ENCODE measurements at regions not wholly inside any gene's neighbourhood (a gene's known extent, or its start where the extent isn't known, plus 50 kb on each side); places are given as distances from the start of the nearest gene placed in this dataset.

DNA sequence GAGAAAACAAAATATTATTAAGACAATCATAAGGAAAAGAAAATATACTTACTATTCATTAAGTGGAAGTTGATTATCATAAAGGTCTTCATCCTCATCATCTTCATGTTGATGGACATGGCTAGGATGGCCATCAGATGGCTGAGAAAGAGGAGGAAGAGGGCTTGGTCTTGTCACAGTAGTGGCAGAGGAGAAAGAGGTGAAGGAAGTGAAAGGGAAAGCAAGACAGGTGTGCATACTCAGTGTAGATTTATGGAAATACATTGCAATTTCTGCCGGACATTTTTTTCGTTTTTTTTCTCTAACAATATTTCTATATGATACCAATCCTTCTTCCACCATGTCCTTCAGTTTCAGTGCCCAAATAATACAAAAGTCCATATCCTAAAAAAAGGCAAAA, 1409.8 kb downstream of the PCDH7 start:
- Mint-ChIP-seq H3K27ac (no peak overlapping the region), H3K36me3 (ENCODE audit: low read depth) (no peaks in the 10 kb centered on the region), H3K4me1 (ENCODE audit: low read depth) (no peaks in the 10 kb centered on the region), H3K9me3 (peaks cover 13% of the 10 kb centered on the region), H3K27me3 (no peaks in the 10 kb centered on the region), H3K4me3 (no peak overlapping the region)
- TF ChIP-seq CTCF (IDR thresholded peaks at IDR 0.05), result no peak
- Histone ChIP-seq H3K36me3 (ENCODE audit: insufficient read depth, low read length) (no peaks in the 10 kb centered on the region), H3K4me3 (ENCODE audit: low read length) (no peak overlapping the region), H3K9me3 (ENCODE audit: control insufficient read depth in 1 of 2, insufficient read depth in 1 of 2, low read length in 2 of 2) (peaks cover 0 to 4% of the 10 kb centered on the region in 2 experiments), H3K27me3 (ENCODE audit: control insufficient read depth in 1 of 2, insufficient read depth in 2 of 2, low read length in 2 of 2) (no peaks in the 10 kb centered on the region), H3K4me1 (ENCODE audit: insufficient read depth, low read length) (no peaks in the 10 kb centered on the region), H3K27ac (ENCODE audit: low read depth in 1 of 2, low read length in 2 of 2) (no peak overlapping the region)
- intact Hi-C loops (cut with DNase I, micrococcal nuclease), result no loop called here
- POLR2A ChIA-PET, result no interaction called here
- DNase-seq (no peak), ATAC-seq (ENCODE audit: poor library complexity) (no peak)
- CTCF ChIA-PET, result no interaction called here

DNA sequence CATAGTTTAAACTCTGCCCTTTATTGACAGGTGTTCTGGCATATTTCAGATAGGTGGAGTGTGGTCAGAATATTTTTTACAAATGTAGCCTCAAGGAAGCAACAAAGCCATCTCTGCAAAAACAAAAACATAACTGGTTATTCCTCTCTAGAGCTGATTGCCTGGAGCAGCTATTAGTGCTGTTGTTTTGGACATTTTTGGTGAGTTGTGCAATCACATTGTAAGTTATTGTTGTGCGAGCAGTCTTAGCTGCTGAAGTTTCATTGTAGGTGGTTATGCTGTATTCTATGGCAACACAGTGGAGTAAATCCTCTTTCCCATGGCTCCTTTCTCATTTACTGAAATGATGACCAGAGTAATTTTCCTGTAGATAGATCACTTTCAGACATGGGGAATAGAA, 1413.0 kb downstream of the PCDH7 start:
- no peaks in the 10 kb centered on the region for H3K27me3 ChIP-seq (ENCODE audit: control insufficient read depth in 1 of 2, insufficient read depth in 2 of 2, low read length in 2 of 2)
- no peak overlapping the region for H3K27ac Mint-ChIP-seq
- no peak overlapping the region for H3K4me3 ChIP-seq (ENCODE audit: low read length)
- ChIA-PET POLR2A (no interaction called here), CTCF (no interaction called here)
- no peaks in the 10 kb centered on the region for H3K27me3 Mint-ChIP-seq
- no peaks in the 10 kb centered on the region for H3K9me3 ChIP-seq (ENCODE audit: control insufficient read depth in 1 of 2, insufficient read depth in 1 of 2, low read length in 2 of 2)
- H3K4me1 ChIP-seq (ENCODE audit: insufficient read depth, low read length), result no peaks in the 10 kb centered on the region
- no peak overlapping the region for H3K27ac ChIP-seq (ENCODE audit: low read depth in 1 of 2, low read length in 2 of 2)
- H3K4me3 Mint-ChIP-seq, result no peak overlapping the region
- intact Hi-C loops (cut with DNase I, micrococcal nuclease), result no loop called here
- ATAC-seq (ENCODE audit: poor library complexity) (no peak), DNase-seq (no peak)
- peaks cover 12% of the 10 kb centered on the region for H3K9me3 Mint-ChIP-seq
- H3K36me3 Mint-ChIP-seq (ENCODE audit: low read depth), result no peaks in the 10 kb centered on the region
- no peaks in the 10 kb centered on the region for H3K4me1 Mint-ChIP-seq (ENCODE audit: low read depth)
- H3K36me3 ChIP-seq (ENCODE audit: insufficient read depth, low read length), result no peaks in the 10 kb centered on the region
- TF ChIP-seq CTCF (IDR thresholded peaks at IDR 0.05), result no peak

DNA sequence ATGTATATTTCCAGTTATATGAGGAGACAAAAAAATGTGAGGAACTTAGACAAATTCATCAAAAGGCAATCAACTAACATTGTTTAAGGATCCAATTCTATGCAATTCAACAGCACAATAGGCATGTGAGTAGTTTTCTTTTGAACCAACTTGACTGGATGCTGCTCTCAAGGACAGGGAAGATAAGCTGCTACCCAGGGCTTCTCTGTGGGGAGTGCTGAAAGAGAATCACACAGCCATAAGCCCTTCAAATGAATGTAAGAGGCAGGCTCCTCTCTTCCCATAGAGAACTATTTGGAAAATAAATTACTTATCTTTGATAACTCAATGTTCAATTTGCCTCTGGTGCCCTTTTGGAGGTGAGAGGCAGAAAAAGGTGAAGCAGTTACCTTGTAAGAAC, 1413.6 kb downstream of the PCDH7 start:
- Mint-ChIP-seq H3K9me3 (peaks cover 12% of the 10 kb centered on the region), H3K27me3 (no peaks in the 10 kb centered on the region), H3K4me1 (ENCODE audit: low read depth) (no peaks in the 10 kb centered on the region), H3K27ac (no peak overlapping the region), H3K36me3 (ENCODE audit: low read depth) (no peaks in the 10 kb centered on the region), H3K4me3 (no peak overlapping the region)
- no peak for ATAC-seq (ENCODE audit: poor library complexity)
- H3K36me3 ChIP-seq (ENCODE audit: insufficient read depth, low read length), result no peaks in the 10 kb centered on the region
- CTCF ChIA-PET, result no interaction called here
- H3K27me3 ChIP-seq (ENCODE audit: control insufficient read depth in 1 of 2, insufficient read depth in 2 of 2, low read length in 2 of 2), result no peaks in the 10 kb centered on the region
- H3K4me1 ChIP-seq (ENCODE audit: insufficient read depth, low read length), result no peaks in the 10 kb centered on the region
- no peak for DNase-seq
- H3K27ac ChIP-seq (ENCODE audit: low read depth in 1 of 2, low read length in 2 of 2), result no peak overlapping the region
- H3K9me3 ChIP-seq (ENCODE audit: control insufficient read depth in 1 of 2, insufficient read depth in 1 of 2, low read length in 2 of 2), result no peaks in the 10 kb centered on the region
- TF ChIP-seq CTCF (IDR thresholded peaks at IDR 0.05), result no peak
- H3K4me3 ChIP-seq (ENCODE audit: low read length), result no peak overlapping the region
- intact Hi-C loops (cut with DNase I, micrococcal nuclease), result no loop called here
- POLR2A ChIA-PET, result no interaction called here
